OCI-LY7 (cell line): ENCODE measurements at regions not wholly inside any gene's neighbourhood (a gene's known extent, or its start where the extent isn't known, plus 50 kb on each side); places are given as distances from the start of the nearest gene placed in this dataset.
"Not testable (repeated sequence)": the region's sequence is repeated elsewhere in the genome, so short reads cannot be mapped to it uniquely, and the experiment has no call there.

ENCODE experiments used
- BruUV-seq: library from RNA; stranded (reverse); fragments of 400-500 nt; replicated peaks from 2 replicates; lab custom pipeline; 2021; lab: Mats Ljungman, UMichigan
- CTCF ChIA-PET: fragments of 300-600 bp; sonication (Branson Sonifier 250); formaldehyde crosslinking; loops from one replicate; lab custom pipeline; 2022; ENCODE audit warnings: antibody characterized with exemption; ENCODE audit not compliant: unreplicated experiment; lab: Charles Lee
- POLR2A ChIA-PET: fragments of 300-600 bp; sonication (Branson Sonifier 250); formaldehyde crosslinking; loops from one replicate; lab custom pipeline; 2022; ENCODE audit warnings: antibody characterized with exemption; lab: Charles Lee
- DNase-seq: peaks from one replicate; pipeline ENCODE4 v3.0.0-alpha.2; 2015; ENCODE audit warnings: low spot score
- H2AFZ ChIP-seq: fragments of 200-600 bp; sonication (generic), shearing (Covaris generic); 2 replicates; pipeline ENCODE4 v1.6.1; 2014; ENCODE audit warnings: mild to moderate bottlenecking, antibody characterized with exemption, low read length, moderate library complexity
- H3K27ac ChIP-seq: fragments of 200-600 bp; sonication (generic); 2 replicates; pipeline ENCODE4 v1.5.1; 2014; ENCODE audit warnings: mixed run types, low read depth, mild to moderate bottlenecking, moderate library complexity, low read length, inconsistent platforms; ENCODE audit not compliant: poor library complexity, severe bottlenecking
- H3K36me3 ChIP-seq: fragments of 200-600 bp; sonication (generic); 2 replicates; pipeline ENCODE4 v1.6.1; 2014; ENCODE audit warnings: mild to moderate bottlenecking, antibody characterized with exemption, low read length, moderate library complexity, mixed read lengths; ENCODE audit not compliant: insufficient read depth
- H3K4me1 ChIP-seq: fragments of 200-600 bp; sonication (generic); 2 replicates; pipeline ENCODE4 v1.5.1; 2014; ENCODE audit warnings: mild to moderate bottlenecking, low read length; ENCODE audit not compliant: insufficient read depth, poor library complexity, severe bottlenecking
- H3K4me2 ChIP-seq: fragments of 200-600 bp; sonication (generic); 2 replicates; pipeline ENCODE4 v1.6.1; 2014; ENCODE audit warnings: mild to moderate bottlenecking, low read length
- H3K4me3 ChIP-seq: fragments of 200-600 bp; sonication (generic); 2 replicates; pipeline ENCODE4 v1.5.1; 2014; ENCODE audit warnings: mild to moderate bottlenecking, low read depth, low read length; ENCODE audit not compliant: poor library complexity, severe bottlenecking
- H3K79me2 ChIP-seq: fragments of 200-600 bp; sonication (generic); 2 replicates; pipeline ENCODE4 v1.6.1; 2016; ENCODE audit warnings: low read depth, mild to moderate bottlenecking, low read length, moderate library complexity, mixed read lengths; ENCODE audit not compliant: insufficient read depth
- H3K9me2 ChIP-seq: fragments of 200-600 bp; sonication (generic); 2 replicates; pipeline ENCODE4 v1.6.1; 2016; ENCODE audit warnings: mild to moderate bottlenecking, low read length, mixed read lengths; ENCODE audit not compliant: insufficient read depth
- H3K9me3 ChIP-seq: fragments of 200-600 bp; sonication (generic); 2 replicates; pipeline ENCODE4 v1.6.1; 2014; ENCODE audit warnings: mild to moderate bottlenecking, mixed run types, low read length, mixed read lengths
- H4K20me1 ChIP-seq: fragments of 200-600 bp; sonication (generic); 2 replicates; pipeline ENCODE4 v1.6.1; 2014; ENCODE audit warnings: mild to moderate bottlenecking, antibody characterized with exemption, low read length, moderate library complexity, mixed read lengths; ENCODE audit not compliant: insufficient read depth
- EZH2phosphoT487 ChIP-seq: fragments of 200-600 bp; sonication (generic); IDR thresholded peaks from 2 replicates; pipeline ENCODE4 v1.6.1; 2018; ENCODE audit warnings: low read depth, borderline replicate concordance, mild to moderate bottlenecking, mixed run types, antibody characterized with exemption, low read length, moderate library complexity, mixed read lengths
- intact Hi-C: fragments of 100-400 bp; cut with micrococcal nuclease; formaldehyde crosslinking; loops from one replicate; pipeline ENCODE4 v1.10.0; 2022; ENCODE audit not compliant: unreplicated experiment
- TF ChIP-seq, protein P1 (sequence below): fragments of 200-600 bp; sonication (generic); conservative IDR thresholded peaks from 2 replicates; pipeline ENCODE4 v1.5.1; 2014; ENCODE audit warnings: mild to moderate bottlenecking, antibody characterized with exemption, low read length, moderate library complexity, mixed read lengths

DNA sequence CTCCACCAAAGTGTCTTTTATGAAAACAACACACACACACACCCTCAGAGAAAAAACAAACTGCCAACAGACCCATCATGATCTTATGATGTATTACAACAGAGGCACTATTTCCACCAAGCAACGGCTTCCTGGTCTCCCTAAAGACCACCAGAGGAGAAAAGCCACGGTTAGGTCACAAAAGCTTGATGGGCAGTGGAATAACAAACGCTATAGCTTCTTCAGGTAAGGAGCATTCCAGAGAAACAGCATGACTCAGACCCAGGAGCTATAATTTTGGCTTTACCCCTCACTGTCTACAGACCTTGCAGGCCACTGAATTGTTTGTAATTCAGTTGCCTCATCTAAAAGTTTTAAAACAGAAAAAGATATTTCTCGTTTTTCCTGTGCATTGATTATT is 105.7 kb upstream of the GPR141 start:
- intact Hi-C loops, result no loop called here
- Histone ChIP-seq H3K79me2 (no peaks in the 10 kb centered on the region), H3K27ac (no peak overlapping the region), H3K9me2 (no peaks in the 10 kb centered on the region; the same call in 1 of the 2 replicates), H3K4me1 (no peaks in the 10 kb centered on the region), H3K4me3 (no peak overlapping the region), H3K9me3 (no peaks in the 10 kb centered on the region), H2AFZ (no peak overlapping the region), H3K36me3 (no peaks in the 10 kb centered on the region), H4K20me1 (no peaks in the 10 kb centered on the region), H3K4me2 (no peak overlapping the region)
- BruUV-seq, result no TSS peak
- DNase-seq, result no peak
- TF ChIP-seq, protein P1, sequence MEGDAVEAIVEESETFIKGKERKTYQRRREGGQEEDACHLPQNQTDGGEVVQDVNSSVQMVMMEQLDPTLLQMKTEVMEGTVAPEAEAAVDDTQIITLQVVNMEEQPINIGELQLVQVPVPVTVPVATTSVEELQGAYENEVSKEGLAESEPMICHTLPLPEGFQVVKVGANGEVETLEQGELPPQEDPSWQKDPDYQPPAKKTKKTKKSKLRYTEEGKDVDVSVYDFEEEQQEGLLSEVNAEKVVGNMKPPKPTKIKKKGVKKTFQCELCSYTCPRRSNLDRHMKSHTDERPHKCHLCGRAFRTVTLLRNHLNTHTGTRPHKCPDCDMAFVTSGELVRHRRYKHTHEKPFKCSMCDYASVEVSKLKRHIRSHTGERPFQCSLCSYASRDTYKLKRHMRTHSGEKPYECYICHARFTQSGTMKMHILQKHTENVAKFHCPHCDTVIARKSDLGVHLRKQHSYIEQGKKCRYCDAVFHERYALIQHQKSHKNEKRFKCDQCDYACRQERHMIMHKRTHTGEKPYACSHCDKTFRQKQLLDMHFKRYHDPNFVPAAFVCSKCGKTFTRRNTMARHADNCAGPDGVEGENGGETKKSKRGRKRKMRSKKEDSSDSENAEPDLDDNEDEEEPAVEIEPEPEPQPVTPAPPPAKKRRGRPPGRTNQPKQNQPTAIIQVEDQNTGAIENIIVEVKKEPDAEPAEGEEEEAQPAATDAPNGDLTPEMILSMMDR, result no peak
- no peak for TF ChIP-seq EZH2phosphoT487
- CTCF ChIA-PET, result no interaction called here
- POLR2A ChIA-PET, result no interaction called here

DNA sequence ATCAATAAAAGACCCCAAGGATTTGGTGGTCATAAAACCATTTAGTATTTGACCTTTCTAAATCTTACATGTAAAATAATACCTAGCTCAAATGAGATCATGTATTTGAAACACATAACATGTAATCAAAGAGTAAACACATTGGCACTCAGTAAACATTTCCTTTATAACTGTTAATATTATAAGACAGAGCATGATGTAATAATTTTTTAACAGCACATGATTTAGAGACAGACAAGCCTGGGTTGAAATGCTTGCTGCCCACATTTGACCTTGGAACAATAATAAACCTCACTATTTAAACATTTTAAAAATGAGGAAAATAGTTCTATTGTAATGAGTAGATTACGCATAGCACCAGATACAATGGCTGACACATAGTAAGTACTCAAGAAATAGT is 105.2 kb upstream of the GPR141 start:
- Histone ChIP-seq H3K79me2 (no peaks in the 10 kb centered on the region), H4K20me1 (no peaks in the 10 kb centered on the region), H2AFZ (no peak overlapping the region), H3K9me3 (no peaks in the 10 kb centered on the region), H3K9me2 (no peaks in the 10 kb centered on the region; the same call in 1 of the 2 replicates), H3K4me3 (no peak overlapping the region), H3K27ac (no peak overlapping the region), H3K36me3 (no peaks in the 10 kb centered on the region), H3K4me1 (no peaks in the 10 kb centered on the region), H3K4me2 (no peak overlapping the region)
- TF ChIP-seq, protein P1, result no peak
- no peak for TF ChIP-seq EZH2phosphoT487
- no peak for DNase-seq
- ChIA-PET POLR2A (no interaction called here), CTCF (no interaction called here)
- BruUV-seq, result no TSS peak
- intact Hi-C loops, result no loop called here

DNA sequence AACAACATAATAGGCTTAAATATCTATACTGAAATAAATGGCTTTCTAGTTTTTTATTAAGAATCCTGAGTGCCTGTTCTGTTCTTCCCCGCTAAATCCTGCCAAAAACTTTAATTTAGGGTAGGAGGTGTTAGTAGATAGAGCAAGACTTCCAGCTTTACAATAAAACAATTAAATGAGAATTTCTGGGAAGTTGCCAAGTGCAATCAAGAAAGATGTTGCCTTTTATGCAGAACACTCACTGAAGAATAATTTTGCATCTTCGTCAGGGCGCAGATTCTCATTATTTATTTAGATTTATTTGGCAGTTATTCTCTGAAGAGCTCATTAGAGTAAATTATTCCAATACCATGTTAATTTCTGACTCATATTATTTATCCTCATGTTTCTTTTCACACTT is 103.2 kb upstream of the GPR141 start:
- TF ChIP-seq, protein P1, result no peak
- TF ChIP-seq EZH2phosphoT487, result no peak
- Histone ChIP-seq H3K79me2 (no peaks in the 10 kb centered on the region), H3K9me2 (no peaks in the 10 kb centered on the region; the same call in 1 of the 2 replicates), H4K20me1 (no peaks in the 10 kb centered on the region), H3K4me2 (no peak overlapping the region), H3K36me3 (no peaks in the 10 kb centered on the region), H2AFZ (no peak overlapping the region), H3K4me3 (no peak overlapping the region), H3K4me1 (no peaks in the 10 kb centered on the region), H3K9me3 (no peaks in the 10 kb centered on the region), H3K27ac (no peak overlapping the region)
- CTCF ChIA-PET, result no interaction called here
- intact Hi-C loops, result no loop called here
- POLR2A ChIA-PET, result no interaction called here
- no TSS peak for BruUV-seq
- no peak for DNase-seq

DNA sequence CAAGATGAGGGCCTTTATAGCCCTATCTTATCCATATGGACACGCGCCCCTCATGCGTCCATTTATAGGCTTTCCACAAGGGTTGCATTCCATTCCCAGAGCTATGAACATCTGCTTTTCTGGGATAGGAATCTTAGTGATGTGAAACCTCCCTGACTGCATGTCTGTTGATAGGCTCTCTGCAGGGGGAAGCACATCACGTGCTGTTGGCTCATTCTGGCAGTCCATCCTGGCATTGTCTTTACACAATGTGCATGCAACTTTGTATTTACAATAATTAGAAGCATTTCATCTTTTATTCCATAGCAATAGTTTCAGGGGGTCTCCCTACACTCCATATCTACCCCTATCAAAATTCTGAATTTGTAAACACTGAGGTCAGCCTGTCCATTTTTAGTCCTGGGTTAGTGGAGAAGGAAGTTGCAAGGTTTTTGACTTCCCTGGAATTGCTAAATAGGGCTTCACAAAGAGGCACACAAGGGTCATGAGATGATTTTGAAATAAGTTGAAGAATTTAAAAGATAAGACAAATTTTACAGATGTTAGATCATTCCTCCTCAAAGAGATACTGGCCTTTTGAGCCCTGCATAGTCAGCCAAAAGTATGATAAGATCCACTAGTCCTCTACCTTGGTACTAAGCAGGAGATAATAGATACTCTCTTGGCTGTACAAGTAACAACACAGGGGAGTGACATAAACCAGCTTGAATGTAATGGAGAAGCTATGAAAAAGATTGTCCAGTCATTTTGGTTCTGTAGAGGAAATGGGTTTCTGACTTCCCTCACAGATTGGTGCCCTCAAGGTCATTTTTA is 98.7 kb upstream of the GPR141 start:
- H3K27ac ChIP-seq, H3K36me3 ChIP-seq, intact Hi-C loops, H3K4me1 ChIP-seq, H3K9me2 ChIP-seq, DNase-seq, BruUV-seq, H3K4me2 ChIP-seq, H4K20me1 ChIP-seq, H3K79me2 ChIP-seq, CTCF ChIA-PET, H3K4me3 ChIP-seq, H3K9me3 ChIP-seq, H2AFZ ChIP-seq, POLR2A ChIA-PET: not testable (repeated sequence)
